H1 (cell line): ENCODE measurements at regions not wholly inside any gene's neighbourhood (a gene's known extent, or its start where the extent isn't known, plus 50 kb on each side); places are given as distances from the start of the nearest gene placed in this dataset.
"Not testable (repeated sequence)": the region's sequence is repeated elsewhere in the genome, so short reads cannot be mapped to it uniquely, and the experiment has no call there.

Experiments used
- CTCF ChIA-PET: fragments of 300-600 bp; sonication (Branson Sonifier 250); formaldehyde crosslinking; loops from one replicate; lab custom pipeline; 2021; ENCODE audit not compliant: partially characterized antibody; lab: Charles Lee
- POLR2A ChIA-PET: fragments of 300-600 bp; sonication (Branson Sonifier 250); formaldehyde crosslinking; loops from one replicate; lab custom pipeline; 2021; ENCODE audit warnings: inconsistent platforms; ENCODE audit not compliant: partially characterized antibody; lab: Charles Lee
- DNase-seq, 2 experiments: peaks; one replicate each; pipeline versions ENCODE4 v3.0.0 to v3.0.0-alpha.2; 2010 to 2022; ENCODE audit warnings: low spot score in 2 of 2, low read depth in 1 of 2, mixed read lengths in 1 of 2
- FAIRE-seq: peaks from 2 replicates; lab custom pipeline; 2011; peaks lifted over from hg19 to GRCh38; lab: Jason Lieb, UNC
- H2AFZ ChIP-seq: 2 replicates; pipeline ENCODE4 v1.8.1; 2012; ENCODE audit warnings: low read length, inconsistent platforms
- H2AK5ac ChIP-seq: 2 replicates; pipeline ENCODE4 v1.6.1; 2013; ENCODE audit warnings: low read depth, low read length
- H2BK120ac ChIP-seq: replicated peaks from 2 replicates; pipeline ENCODE3; 2013; ENCODE audit warnings: low read depth, low read length, inconsistent platforms
- H2BK12ac ChIP-seq: 2 replicates; pipeline ENCODE4 v1.6.1; 2013; ENCODE audit warnings: low read depth, low read length
- H2BK15ac ChIP-seq: 2 replicates; pipeline ENCODE4 v1.6.1; 2013; ENCODE audit warnings: low read length
- H2BK20ac ChIP-seq: 2 replicates; pipeline ENCODE4 v1.6.1; 2013; ENCODE audit warnings: low read length
- H2BK5ac ChIP-seq: 2 replicates; pipeline ENCODE4 v1.6.1; 2013; ENCODE audit warnings: low read depth, low read length
- H3K14ac ChIP-seq: 2 replicates; pipeline ENCODE4 v1.6.1; 2013; ENCODE audit warnings: inconsistent platforms; ENCODE audit not compliant: insufficient read length
- H3K18ac ChIP-seq: 2 replicates; pipeline ENCODE4 v1.6.1; 2013; ENCODE audit warnings: low read length; ENCODE audit errors: extremely low read depth
- H3K23ac ChIP-seq: 2 replicates; pipeline ENCODE4 v1.6.1; 2013; ENCODE audit warnings: inconsistent platforms; ENCODE audit not compliant: insufficient read length
- H3K23me2 ChIP-seq: 2 replicates; pipeline ENCODE4 v1.6.1; 2013; ENCODE audit warnings: low read depth, low read length
- H3K27ac ChIP-seq: 2 replicates; pipeline ENCODE4 v1.6.1; 2011; ENCODE audit warnings: low read depth, low read length, inconsistent platforms
- H3K27me3 ChIP-seq, 4 experiments: replicated peaks in 1 of 4; 1 replicate in 1 of 4; 2 replicates in 3 of 4; pipeline versions ENCODE4 v1.6.1 to v1.8.1; 2011 to 2013; ENCODE audit warnings: low read length in 3 of 4, mild to moderate bottlenecking in 3 of 4, inconsistent platforms in 2 of 4, mixed read lengths in 2 of 4, moderate library complexity in 1 of 4; ENCODE audit not compliant: control insufficient read depth in 3 of 4, insufficient read depth in 3 of 4; ENCODE audit errors: extremely low read depth in 1 of 4
- H3K36me3 ChIP-seq, 4 experiments: 2 replicates each; pipeline versions ENCODE4 v1.6.1 to v1.8.1; 2011 to 2013; ENCODE audit warnings: mild to moderate bottlenecking in 4 of 4, low read length in 3 of 4, moderate library complexity in 2 of 4, control low read depth in 1 of 4, inconsistent platforms in 1 of 4; ENCODE audit not compliant: insufficient read depth in 4 of 4, control insufficient read depth in 2 of 4
- H3K4ac ChIP-seq: replicated peaks from 2 replicates; pipeline ENCODE3; 2013; ENCODE audit warnings: low read length, low read depth, mixed read lengths, inconsistent platforms; ENCODE audit not compliant: insufficient read length
- H3K4me1 ChIP-seq, 4 experiments: replicated peaks in 1 of 4; 1 replicate in 1 of 4; 2 replicates in 3 of 4; pipeline versions ENCODE4 v1.6.1 to v1.8.1; 2011 to 2013; ENCODE audit warnings: low read length in 3 of 4, inconsistent platforms in 2 of 4, mixed read lengths in 1 of 4; ENCODE audit not compliant: insufficient read depth in 4 of 4, control insufficient read depth in 3 of 4
- H3K4me2 ChIP-seq, 2 experiments: 2 replicates each; pipeline versions ENCODE4 v1.6.1 to v1.8.1; 2011 to 2013; ENCODE audit warnings: low read depth in 2 of 2, low read length in 2 of 2, control low read depth in 1 of 2, inconsistent platforms in 1 of 2, mild to moderate bottlenecking in 1 of 2; ENCODE audit not compliant: insufficient read depth in 1 of 2
- H3K4me3 ChIP-seq, 4 experiments: fragments of 200-600, 300-600 bp in 1 of 4; sonication (generic), shearing (Covaris generic), sonication (Bioruptor Twin) in 1 of 4; 2 replicates each; pipeline versions ENCODE4 v1.5.1 to v1.8.1; 2011 to 2016; ENCODE audit warnings: low read length in 4 of 4, low read depth in 3 of 4, control low read depth in 2 of 4, inconsistent platforms in 2 of 4, mild to moderate bottlenecking in 2 of 4, mixed read lengths in 1 of 4, moderate library complexity in 1 of 4; ENCODE audit not compliant: insufficient read depth in 2 of 4; ENCODE audit errors: extremely low read depth in 1 of 4
- H3K56ac ChIP-seq: replicated peaks from 2 replicates; pipeline ENCODE3; 2013; ENCODE audit warnings: low read depth, mild to moderate bottlenecking, mixed read lengths, low read length, inconsistent platforms; ENCODE audit not compliant: insufficient read length
- H3K79me1 ChIP-seq: 2 replicates; pipeline ENCODE4 v1.6.1; 2013; ENCODE audit warnings: low read depth, low read length, control low read depth
- H3K79me2 ChIP-seq, 2 experiments: 2 replicates each; pipeline versions ENCODE4 v1.6.1 to v1.8.1; 2012 to 2013; ENCODE audit warnings: low read length in 2 of 2, mild to moderate bottlenecking in 2 of 2, inconsistent platforms in 1 of 2; ENCODE audit not compliant: insufficient read depth in 2 of 2, control insufficient read depth in 1 of 2
- H3K9ac ChIP-seq, 4 experiments: replicated peaks in 1 of 4; 1 replicate in 1 of 4; 2 replicates in 3 of 4; pipeline versions ENCODE4 v1.6.1 to v1.8.1; 2011 to 2013; ENCODE audit warnings: low read depth in 3 of 4, low read length in 3 of 4, control low read depth in 2 of 4, mild to moderate bottlenecking in 2 of 4, moderate library complexity in 2 of 4, inconsistent platforms in 1 of 4; ENCODE audit errors: extremely low read depth in 1 of 4
- H3K9me3 ChIP-seq, 2 experiments: 2 replicates each; pipeline versions ENCODE4 v1.6.1 to v1.8.1; 2012 to 2013; ENCODE audit warnings: mild to moderate bottlenecking in 2 of 2, moderate library complexity in 2 of 2, control low read depth in 1 of 2, inconsistent platforms in 1 of 2, low read depth in 1 of 2, low read length in 1 of 2, mixed read lengths in 1 of 2; ENCODE audit not compliant: insufficient read depth in 2 of 2
- H4K20me1 ChIP-seq, 2 experiments: replicated peaks in 1 of 2; 2 replicates each; pipeline versions ENCODE3 to v1.8.1; 2011 to 2013; ENCODE audit warnings: inconsistent platforms in 2 of 2, low read length in 2 of 2, mild to moderate bottlenecking in 1 of 2; ENCODE audit not compliant: insufficient read depth in 2 of 2, control insufficient read depth in 1 of 2
- H4K5ac ChIP-seq: 2 replicates; pipeline ENCODE4 v1.6.1; 2013; ENCODE audit warnings: low read length, low read depth, mixed read lengths, inconsistent platforms; ENCODE audit not compliant: insufficient read length
- H4K8ac ChIP-seq: 2 replicates; pipeline ENCODE4 v1.8.0; 2013; ENCODE audit warnings: mild to moderate bottlenecking, moderate library complexity, low read length, inconsistent platforms; ENCODE audit not compliant: insufficient read depth; ENCODE audit errors: extremely low read depth
- H4K91ac ChIP-seq: replicated peaks from 2 replicates; pipeline ENCODE3; 2013; ENCODE audit warnings: low read length, mixed read lengths, inconsistent platforms; ENCODE audit not compliant: insufficient read length
- WGBS, 2 experiments: shearing (Covaris generic) in 1 of 2; methylation state at CpG; one replicate each; pipeline versions ENCODE4 v1.1.6 to v1.1.7; 2013 to 2015; ENCODE audit warnings: low lambda C conversion rate in 2 of 2, mixed read lengths in 2 of 2, inconsistent platforms in 1 of 2, low coverage in 1 of 2, missing lambda C conversion rate in 1 of 2; ENCODE audit not compliant: insufficient replicate concordance in 2 of 2, insufficient coverage in 1 of 2, insufficient read length in 1 of 2; ENCODE audit errors: extremely low coverage in 1 of 2, missing lambda C conversion rate in 1 of 2; 5-methylcytosine and 5-hydroxymethylcytosine counted together

- POLR2A ChIA-PET, H3K23ac ChIP-seq, H4K5ac ChIP-seq, H3K27ac ChIP-seq, H3K36me3 ChIP-seq, H4K20me1 ChIP-seq, H2BK120ac ChIP-seq, CTCF ChIA-PET, H3K56ac ChIP-seq, H2BK15ac ChIP-seq, FAIRE-seq, H3K4ac ChIP-seq, H3K79me1 ChIP-seq, H2BK12ac ChIP-seq, H3K23me2 ChIP-seq, H3K27me3 ChIP-seq, H4K8ac ChIP-seq, H3K4me3 ChIP-seq, H3K18ac ChIP-seq, H3K9me3 ChIP-seq, H2AK5ac ChIP-seq, H2BK20ac ChIP-seq, H3K4me2 ChIP-seq, H3K79me2 ChIP-seq, DNase-seq, H3K4me1 ChIP-seq, H3K14ac ChIP-seq, H2BK5ac ChIP-seq, H2AFZ ChIP-seq, H4K91ac ChIP-seq, H3K9ac ChIP-seq: not testable (repeated sequence)
- 91% methylated on average over 4 of the region's 4 CpGs; no CpG with 5 or more reads in 1 of the 2 experiments for WGBS, 2 experiments
Measured at GRCh38 chr15:31710806-31711205, 319.5 kb upstream of the CHRNA7 start.

GRCh38 chr15:31715208-31715607 lies 315.1 kb upstream of the CHRNA7 start:
- H3K4me1 ChIP-seq, H2AK5ac ChIP-seq, H4K5ac ChIP-seq, H3K18ac ChIP-seq, H3K4ac ChIP-seq, H4K20me1 ChIP-seq, H3K9me3 ChIP-seq, H2BK12ac ChIP-seq, H3K27me3 ChIP-seq, H2BK15ac ChIP-seq, H3K27ac ChIP-seq, H3K4me3 ChIP-seq, H2AFZ ChIP-seq, H3K79me2 ChIP-seq, H4K8ac ChIP-seq, DNase-seq, H3K4me2 ChIP-seq, H3K14ac ChIP-seq, H2BK5ac ChIP-seq, H3K23me2 ChIP-seq, H2BK120ac ChIP-seq, POLR2A ChIA-PET, H4K91ac ChIP-seq, H3K23ac ChIP-seq, H3K9ac ChIP-seq, H3K56ac ChIP-seq, FAIRE-seq, H3K79me1 ChIP-seq, CTCF ChIA-PET, H3K36me3 ChIP-seq, H2BK20ac ChIP-seq: not testable (repeated sequence)
- WGBS, 2 experiments = no CpG with 5 or more reads among the region's 3 CpGs
